GM19397 (cell line): ENCODE measurements at regions not wholly inside any gene's neighbourhood (a gene's known extent, or its start where the extent isn't known, plus 50 kb on each side); places are given as distances from the start of the nearest gene placed in this dataset.
"Not testable (repeated sequence)": the region's sequence is repeated elsewhere in the genome, so short reads cannot be mapped to it uniquely, and the experiment has no call there.

Experiments used
- ATAC-seq: cut with Tn5 transposase; IDR thresholded peaks from one replicate; pipeline ENCODE4 v1.9.1; 2021; ENCODE audit warnings: mild to moderate bottlenecking, moderate library complexity; ENCODE audit not compliant: unreplicated experiment

DNA sequence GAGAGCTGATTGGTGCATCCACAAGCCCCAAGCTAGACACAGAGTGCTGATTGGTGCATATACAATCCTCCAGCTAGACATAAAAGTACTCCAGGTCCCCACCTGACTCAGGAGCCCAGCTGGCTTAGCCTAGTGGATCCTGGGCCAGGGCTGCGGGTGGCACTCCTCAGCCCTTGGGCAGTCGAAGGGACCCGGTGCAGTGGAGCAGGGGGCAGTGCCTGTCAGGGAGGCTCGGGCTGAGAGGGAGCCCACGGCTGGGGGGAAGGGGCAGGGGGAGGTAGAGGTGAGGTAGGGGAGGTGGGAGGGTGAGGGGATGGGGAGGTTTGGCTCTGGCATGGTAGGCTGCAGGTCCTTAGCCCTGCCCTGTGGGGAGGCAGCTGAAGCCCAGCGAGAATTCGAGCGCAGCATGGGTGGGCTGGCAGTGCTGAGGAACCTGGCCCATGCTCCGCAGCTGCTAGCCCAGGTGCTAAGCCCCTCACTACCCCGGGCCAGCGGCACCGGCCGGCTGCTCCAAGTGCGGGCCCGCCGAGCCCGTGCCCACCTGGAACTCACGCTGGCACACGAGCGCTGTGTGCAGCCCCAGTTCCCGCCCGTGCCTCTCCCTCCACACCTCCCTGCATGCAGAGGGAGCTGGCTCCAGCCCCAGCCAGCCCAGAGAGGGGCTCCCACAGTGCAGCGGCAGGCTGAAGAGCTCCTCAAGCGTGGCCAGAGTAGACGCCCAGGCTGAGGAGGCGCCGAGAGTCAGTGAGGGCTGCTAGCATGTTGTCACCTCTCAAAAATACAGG lies 742.8 kb downstream of the FAM181B start:
- no peak for ATAC-seq

DNA sequence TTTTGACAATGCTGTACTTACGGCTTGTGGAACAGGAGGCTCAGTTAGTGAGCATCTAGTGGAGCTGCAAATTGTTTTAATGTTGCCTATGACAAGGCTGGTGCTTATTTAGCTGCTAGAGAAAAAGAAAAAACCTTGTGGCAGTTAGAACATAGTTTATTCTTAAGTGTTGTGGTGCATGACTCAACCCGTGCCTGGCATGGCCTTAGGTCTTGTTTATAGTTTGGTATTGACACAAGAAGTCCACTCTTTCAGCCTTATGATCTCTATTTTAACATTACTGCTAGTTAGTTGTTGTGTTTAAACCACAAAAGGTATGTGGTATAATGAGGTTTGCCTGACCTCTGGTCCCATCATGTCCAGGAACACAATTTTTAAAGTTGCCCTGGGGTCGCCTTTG lies 744.6 kb downstream of the FAM181B start:
- no peak for ATAC-seq

DNA sequence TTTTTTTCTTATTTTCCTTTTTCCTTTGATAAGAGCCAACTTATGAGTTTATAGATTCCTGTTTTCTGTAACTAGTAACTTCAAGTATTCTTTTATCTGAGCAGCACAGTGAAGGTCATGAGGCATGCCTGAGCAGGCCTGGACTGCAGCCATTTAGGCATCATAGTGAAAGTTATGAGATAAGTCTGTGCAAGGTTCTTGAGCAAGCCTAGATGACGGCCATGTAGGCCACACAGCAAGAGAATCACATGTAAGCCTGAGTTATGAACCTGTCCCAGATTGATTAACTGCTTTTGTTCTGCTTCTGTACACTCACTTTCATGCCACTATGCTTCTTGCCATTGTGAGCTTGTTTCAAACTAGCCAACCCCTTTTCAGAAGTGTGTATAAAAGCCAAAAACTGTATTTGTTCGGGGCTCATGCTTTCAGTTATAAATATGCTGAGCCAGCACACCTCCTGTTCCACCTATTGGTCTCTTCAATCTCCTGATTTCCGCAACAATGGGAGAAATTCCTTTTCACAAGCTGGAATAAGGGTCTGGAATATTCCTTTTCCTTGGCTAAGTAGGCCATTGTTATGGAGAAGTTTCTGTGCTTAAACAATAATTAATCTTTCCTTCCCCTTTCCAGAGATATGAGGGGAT lies 745.7 kb downstream of the FAM181B start:
- no peak for ATAC-seq

DNA sequence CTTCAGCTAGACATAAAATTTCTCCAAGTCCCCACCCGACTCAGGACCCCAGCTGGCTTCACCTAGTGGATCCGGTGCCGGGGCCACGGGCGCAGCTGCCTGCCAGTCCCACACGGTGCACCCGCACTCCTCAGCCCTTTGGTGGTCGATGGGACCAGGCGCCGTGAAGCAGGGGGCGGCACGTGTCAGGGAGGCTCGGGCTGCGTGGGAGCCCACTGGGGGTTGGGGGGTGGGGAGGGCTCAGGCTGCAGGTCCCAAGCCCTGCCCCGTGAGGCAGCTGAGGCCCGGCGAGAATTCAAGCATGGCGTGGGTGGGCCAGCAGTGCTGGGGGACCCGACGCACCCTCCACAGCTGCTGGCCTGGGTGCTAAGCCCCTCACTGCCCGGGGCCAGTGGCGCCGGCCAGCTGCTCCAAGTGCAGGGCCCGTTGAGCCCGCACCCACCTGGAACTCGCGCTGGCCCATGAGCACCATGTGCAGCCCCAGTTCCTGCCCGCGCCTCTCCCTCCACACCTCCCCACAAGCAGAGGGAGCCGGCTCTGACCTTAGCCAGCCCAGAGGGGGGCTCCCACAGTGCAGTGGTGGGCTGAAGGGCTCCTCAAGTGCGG lies 747.0 kb downstream of the FAM181B start:
- ATAC-seq = no peak

DNA sequence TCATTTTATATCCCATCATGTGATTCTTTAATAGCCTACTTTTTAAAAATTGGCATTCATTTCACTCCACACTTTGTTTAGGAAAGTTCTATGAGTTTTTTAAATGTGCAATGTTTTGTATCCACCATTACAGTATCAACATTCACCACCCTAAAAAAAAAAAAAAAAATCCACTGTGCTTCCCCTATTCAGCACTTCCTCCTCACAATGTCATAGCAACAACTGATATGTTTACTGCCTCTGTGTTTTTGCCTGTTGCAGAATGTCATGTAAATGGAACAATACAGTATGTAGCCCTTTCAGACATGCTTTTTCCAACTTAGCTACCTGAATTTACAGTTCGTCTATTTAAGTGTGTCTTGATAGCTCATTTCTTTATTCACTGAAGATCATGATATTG lies 754.2 kb downstream of the FAM181B start:
- ATAC-seq = no peak

DNA sequence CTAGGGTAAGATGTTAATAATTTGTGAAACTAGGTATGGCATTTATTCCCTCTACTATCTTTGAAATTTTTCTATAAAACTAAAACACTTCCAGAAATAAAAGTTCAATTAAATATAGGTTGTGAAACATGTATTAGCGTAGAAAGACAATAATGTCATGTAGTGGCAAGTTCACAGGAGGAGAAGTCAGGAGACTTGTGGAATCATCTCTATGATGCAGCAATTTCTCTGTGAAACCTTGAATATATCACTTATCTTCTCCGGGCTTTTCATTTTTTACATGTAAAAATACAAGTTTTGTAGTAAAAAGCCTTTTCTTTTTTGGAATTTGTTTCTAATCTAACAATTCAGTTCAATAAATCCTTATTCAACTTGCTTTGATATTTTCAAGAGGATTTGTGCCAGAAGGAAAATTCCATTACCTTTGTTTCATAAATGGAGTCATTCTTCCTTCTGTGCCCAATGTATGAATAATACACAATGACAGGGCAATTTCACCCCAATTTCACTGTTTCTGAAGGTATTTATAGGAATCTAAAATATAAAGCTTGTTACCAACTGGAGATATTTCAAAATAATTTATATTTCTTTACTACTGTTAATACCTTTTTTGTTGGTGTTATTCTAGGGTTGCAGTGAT lies 758.3 kb downstream of the FAM181B start:
- no peak for ATAC-seq

DNA sequence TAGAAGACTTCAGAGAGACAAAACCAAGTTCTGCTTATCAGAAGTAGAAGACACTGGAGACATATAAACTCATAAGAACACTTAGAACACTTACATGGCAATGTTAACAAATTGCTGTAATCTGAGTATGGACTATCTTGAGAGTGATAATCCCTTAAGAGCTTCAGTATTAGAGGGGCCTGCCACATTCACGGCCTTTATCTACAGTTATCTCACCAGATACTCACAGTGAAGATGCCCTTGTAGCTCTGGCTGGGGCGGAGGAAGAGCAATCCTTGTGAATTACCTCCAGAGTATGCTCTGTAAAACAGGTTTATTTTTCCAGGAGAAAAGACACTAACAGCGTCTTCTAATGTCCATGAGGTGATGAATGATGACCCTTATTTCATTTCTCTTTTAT lies 762.8 kb downstream of the FAM181B start:
- ATAC-seq = no peak

DNA sequence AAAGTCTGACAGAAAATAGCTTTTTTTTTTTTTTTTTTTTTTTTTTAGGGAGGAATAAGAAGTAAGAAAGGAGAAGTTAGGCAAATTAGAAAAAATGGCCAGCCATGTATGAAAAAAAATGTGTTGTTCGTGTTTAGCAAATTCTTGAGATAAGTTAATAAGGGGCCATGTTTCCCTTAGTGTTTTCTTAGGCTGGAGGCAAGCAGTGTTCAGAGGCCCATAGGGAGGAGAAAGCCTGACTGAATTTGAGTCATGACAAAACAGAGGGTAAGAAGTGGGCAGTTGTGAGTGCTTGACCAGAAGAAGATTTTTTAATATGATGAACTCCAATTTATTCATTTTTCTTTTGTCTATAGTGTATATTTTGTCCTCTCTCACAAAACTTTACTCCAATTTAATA lies 766.4 kb downstream of the FAM181B start:
- no peak for ATAC-seq

DNA sequence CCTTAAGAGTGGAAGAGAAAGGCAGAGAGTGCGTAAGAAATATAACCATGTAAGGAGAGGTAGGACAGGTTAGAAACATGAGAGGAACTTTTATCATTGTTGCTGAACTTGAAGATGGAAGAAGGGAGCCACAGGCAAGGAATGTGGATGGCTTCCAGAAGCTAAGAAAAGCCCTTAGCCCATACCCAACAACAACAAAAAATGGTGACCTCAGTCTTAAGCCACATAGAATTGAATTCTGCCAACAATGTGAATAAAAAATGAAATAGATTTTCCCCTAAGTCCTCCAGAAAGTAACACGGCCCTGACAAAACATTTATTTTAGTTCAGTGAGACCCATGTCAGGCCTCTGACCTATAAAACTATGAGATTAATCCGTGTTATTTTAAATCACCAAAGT lies 767.3 kb downstream of the FAM181B start:
- ATAC-seq = no peak

DNA sequence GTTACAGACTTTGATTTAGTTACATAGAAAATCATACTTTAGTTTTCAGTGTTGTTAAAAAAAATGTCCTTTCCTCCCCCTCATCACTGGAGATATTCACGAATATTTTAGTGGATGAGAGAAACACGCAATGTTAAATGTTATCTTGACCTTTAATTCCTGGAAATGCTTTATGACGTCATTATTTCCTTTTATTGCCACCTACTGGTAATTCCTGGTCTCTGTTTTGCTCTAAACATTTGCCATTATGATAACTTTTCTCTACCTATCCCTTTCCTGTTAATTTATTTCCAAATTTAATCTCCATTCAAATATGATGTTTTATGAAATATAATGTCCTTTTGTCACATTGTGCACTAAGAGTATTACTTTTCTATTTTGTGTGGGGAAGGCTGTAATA lies 770.6 kb downstream of the FAM181B start:
- ATAC-seq = no peak

DNA sequence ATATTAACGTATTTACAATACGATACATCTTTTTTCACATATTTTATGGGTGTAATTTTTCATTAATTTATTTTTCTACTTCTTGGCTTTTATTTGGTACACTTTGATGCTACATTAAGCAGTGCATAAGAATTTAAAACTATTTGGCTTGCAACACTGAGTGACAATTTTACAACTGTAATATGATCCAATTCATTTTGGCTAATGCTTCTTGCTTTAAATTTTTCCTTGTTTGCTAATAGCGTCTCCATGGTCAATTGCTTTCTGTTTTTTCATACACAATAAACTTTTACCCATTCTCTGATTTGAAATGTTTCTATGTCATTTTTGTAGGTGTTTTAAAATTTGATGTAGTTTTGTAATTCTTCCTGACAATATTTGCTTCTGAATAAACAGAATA lies 773.2 kb downstream of the FAM181B start:
- no peak for ATAC-seq

DNA sequence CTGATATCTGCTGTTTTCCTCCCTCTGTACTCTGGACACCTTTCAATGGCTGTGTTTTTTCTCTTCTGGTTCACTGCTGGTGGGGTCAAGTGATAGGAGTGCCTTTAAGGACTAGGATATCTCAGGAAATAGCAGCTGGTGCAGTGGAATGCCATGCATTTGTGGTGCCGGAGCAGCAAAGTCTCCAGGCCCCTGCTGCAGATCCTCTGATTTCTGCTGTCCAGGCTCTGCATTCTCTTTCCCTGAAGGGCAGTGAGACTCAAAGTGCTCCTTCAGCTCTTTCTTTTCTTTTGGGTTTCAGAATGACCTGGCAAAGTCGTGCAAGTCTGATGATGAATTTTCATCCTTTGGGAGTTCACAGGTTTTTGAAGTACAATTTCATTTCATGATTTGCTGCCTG lies 774.3 kb downstream of the FAM181B start:
- ATAC-seq = no peak

DNA sequence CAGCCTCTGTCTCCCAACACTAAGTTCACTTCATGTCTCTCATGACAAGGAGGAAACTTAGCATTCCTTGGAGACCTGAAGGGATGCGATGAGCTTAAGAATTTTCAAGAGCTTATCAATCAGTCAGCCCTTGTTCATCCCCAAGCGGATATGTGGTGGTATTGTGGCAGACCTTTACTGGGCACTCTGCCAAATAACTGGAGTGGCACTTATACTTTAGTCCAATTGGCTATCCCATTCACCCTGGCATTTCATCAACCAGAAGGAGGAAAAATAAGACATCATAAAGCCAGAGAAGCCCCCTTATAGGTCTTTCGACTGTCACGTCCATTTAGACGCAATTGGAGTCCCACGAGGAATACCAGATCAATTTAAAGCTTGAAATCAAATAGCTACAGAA lies 779.4 kb downstream of the FAM181B start:
- ATAC-seq = not testable (repeated sequence)

DNA sequence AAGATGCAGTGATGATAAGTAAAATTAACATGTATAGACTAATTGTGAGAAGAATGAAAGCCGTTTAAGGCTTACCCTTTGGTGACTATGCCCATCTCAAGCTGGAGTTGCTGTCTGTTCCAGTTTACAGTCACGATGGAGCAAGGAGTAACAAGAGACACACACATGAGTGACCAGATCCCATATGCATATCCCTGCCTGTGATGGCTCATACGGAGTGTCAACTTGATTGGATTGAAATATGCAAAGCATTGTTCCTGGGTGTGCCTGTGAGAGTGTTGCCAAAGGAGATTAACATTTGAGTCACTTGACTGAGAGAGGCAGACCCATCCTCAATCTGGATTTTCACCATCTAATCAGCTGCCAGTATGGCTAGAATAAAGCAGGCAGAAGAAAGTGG lies 786.8 kb downstream of the FAM181B start:
- ATAC-seq = no peak

DNA sequence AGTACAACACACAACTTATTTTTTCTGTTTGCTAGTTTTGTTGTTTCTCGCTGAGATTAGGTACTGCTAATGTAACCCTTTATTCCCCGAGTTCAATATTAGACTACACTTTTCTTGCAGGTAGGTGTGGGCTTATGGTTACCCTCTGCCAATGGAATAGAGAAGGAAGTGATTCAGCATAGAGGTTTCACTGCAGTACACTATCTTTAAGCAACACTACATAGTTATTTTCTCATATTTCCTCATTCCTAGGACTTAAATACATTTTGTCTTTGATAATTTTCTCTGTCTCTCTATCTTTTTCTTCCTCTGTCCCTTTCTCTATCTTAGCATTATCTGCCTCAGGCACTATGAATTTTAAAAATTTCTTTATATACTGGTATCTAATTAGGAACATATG lies 791.0 kb downstream of the FAM181B start:
- no peak for ATAC-seq

DNA sequence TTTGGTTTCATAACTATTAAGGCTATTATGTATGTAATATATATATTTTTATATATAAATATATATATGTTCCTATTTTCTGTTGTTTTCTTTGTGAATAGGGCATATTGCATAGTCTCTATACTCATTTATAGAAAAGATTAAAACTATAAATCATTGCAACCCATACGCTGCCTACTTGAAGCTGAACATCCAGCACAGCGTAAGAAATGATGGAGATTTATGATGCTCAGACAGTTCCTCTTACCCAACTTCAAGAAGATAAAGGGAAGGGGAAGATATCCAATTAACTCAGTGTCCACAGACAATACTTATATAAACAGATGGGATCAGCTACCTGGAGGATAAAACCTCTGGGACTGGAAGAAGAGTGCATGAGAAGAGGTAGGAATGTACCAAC lies 791.7 kb downstream of the FAM181B start:
- ATAC-seq = no peak

DNA sequence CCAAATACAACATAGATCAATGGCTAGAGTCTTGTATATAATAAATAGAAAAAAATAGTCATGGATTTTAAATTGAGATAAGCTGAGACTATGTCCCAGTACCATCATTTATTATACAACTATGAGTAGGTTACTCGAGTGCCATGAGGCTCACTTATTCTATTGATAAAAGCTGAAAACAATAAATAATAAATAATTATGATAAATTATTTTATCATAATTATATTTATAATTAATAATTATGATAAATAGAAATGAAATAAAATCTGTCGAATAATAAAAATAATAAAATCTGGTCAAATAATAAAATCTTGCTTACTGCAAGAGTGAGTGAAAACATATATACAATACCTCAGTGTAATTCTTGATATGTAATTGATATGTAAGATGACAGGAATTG lies 801.4 kb downstream of the FAM181B start:
- no peak for ATAC-seq

DNA sequence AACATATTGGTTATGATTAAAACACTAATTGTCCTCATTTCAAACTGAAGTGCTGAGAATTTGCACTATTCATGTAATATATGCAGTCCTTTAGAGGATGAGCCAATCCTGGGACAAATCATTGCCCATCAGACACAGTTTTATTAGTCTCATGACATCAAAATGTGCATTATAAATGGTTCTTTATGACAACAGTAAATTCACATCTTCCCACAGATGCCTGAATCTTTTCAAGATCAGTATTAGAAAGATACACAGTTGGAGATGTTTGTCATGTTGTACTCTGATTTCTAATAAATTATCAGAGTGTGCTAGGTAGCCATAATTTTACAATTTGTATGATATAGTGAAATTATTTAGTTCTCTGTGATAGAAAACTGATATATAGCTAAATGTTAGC lies 813.5 kb downstream of the FAM181B start:
- no peak for ATAC-seq

DNA sequence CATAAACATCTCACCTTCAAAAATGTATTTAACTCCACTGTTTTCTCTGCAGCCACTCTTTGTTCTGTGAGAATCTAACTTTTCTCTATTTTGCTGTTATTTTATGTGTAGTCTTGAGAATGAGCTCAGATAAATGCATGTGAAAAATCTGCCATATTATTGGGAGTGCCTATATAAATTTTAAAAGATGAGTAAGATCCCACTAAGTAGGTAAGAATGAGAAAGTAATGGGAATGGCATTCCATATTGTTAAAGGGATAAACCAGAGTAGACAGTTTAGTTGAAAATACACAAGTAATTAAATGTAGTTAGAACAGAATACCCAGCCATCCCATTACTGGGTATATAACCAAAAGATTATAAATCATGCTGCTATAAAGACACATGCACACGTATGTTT lies 817.2 kb downstream of the FAM181B start:
- no peak for ATAC-seq

DNA sequence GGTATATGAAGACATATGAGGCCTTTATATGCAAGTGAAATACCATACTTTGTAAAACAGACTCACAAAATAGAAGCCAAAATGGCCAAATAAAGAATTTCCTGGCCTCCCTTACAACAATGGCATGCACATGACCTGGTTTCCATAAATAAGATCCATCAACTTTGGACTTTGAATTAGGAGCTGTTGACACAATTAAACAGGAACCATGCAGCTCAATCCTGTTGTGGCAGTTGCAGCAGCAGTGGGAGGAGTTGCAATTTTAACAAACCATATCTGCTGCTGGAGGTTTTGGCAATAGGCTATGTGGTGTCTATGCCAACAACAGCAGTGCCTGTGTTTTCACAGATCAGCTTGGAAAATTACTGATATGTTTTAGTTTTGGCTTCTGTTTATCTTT lies 818.6 kb downstream of the FAM181B start:
- ATAC-seq = no peak

DNA sequence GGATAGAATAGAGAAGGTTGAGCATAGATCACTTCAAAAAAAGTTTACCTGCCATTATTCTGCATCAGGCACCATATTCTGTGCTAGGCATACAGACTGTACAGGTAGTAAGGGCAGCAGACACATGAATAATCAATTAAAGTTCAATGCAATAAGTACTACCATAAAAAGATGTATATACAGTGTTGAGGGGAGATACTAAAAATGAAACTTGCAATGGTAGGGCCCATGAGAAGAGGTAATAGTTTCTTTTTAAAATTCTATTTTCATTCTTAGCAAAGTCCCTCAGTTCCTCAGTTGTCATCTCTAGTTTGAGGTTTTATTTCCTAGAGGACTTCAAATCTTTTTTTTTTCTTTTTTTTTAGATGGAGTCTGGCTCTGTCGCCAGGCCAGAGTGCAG lies 819.9 kb downstream of the FAM181B start:
- ATAC-seq = no peak

DNA sequence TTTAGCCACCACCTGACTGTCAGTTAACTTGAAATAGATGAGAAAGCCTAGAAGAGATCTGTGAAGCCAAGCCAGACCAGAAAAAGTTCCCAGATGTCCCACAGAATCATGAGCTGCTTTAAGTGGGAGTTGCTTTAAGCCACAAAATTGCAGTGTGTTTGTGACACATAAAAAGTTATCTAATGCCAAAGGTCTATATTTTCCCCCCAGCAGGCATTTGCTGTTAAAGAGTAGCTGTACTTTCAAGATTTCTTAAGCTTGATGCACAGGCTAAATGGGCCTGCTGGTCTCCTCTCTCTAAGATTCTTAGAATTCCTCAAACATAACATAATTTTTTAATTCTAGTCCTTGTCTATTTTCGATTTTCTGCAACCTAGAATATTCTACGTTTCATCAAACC lies 825.7 kb downstream of the FAM181B start:
- no peak for ATAC-seq
